Left renal pelvis (tissue), 4 donors: ENCODE measurements at regions not wholly inside any gene's neighbourhood (a gene's known extent, or its start where the extent isn't known, plus 50 kb on each side); places are given as distances from the start of the nearest gene placed in this dataset.
A peak's percentile ranks its signal among the peaks of the same experiment; 100 is the strongest.

Source experiments
- DNase-seq, 4 donors: peaks; one replicate each; pipeline ENCODE4 v3.0.0-alpha.2; 2013; ENCODE audit warnings: low read depth in 4 of 4, low spot score in 3 of 4

DNA sequence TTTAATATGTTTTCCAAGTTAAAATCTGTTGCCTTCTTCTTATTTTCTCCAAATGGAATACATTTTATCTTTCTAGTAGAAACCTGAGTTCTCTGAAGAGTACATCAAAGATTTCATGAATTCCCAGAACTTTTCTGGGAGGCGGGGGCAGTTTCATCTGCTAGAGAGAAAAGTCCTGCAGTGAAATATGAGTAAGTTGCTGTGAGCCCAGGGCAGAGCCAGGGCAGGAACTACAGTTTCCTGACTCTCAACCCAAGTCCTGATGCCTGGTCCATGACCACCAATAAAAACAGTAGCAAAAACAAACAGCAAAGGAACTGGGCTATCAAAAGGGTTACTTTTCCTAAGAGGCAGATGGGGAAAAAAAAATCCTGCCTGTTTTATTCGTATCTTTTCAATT, 239.4 kb upstream of the CTSO start:
- peak in 1 of 4 donors; percentile 40 for DNase-seq

DNA sequence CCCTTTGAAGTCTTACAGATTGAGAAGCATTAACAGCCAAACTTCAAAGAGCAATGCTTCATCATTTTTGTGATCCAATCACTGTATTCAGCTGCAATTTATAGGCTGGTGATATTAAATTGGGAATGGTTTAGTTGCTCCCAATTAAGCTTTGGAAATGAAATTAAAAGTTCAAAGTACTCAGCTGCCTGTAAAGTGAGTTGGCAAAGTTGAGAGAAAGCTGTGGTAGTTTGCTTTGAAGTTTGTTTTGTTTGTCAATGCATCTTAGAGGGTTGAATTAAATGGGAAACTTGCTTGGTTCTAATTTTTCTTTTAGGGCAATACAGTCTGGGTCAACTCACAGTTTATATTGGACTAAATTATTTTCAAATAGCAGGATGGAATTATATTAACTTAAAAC, 238.4 kb upstream of the CTSO start:
- no peak for DNase-seq

DNA sequence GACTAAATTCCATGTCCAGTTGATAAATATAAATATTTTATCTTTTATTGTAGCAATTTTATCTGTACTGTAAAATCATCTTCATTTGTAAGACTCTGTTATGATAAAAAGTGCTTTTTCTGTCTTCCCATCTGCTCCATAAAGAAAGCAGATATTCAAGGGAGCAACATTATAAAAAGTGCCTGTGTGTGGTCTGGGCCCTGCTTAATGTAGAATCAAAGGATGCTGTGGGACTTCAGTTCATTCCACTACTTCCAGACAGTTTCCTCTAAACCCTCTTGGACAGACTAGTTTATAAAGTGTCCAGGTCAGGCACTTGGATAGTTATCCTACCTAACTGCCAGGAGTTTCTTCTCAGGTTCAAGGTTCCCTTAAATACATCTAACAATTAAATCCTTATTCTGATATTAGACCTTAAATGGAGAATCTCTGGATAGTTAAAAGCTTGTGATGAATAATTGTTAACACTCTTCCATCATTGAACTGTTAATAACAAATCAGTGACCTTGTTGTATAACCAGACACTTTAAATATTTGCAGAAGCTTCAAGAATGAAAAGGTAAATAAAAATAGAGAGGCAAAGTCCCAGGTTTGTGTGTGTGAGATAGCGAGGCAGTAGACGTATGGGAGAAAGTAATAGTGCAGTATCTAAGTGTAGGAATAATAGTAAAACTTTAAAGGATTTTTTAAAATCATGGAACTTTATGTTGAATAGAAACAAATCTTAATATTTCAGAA, 237.5 kb upstream of the CTSO start:
- DNase-seq: no peak

DNA sequence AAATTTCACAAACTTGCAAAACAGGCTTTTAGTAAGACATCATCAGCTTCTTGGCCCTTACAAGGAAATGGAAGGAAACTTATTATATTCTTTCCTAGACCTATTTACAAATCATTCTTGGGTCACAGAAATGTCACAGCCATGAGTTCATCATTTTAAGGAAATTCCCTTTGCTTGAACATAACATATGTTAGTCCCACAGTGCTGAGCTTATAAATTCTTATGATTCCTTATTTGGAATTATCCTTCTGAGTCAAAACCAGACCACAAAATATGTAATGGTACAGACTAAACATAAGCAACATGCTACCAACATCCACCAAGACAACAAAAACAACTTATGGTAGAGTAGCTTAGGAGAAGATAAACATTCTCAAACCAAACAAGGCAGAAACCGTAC, 236.9 kb upstream of the CTSO start:
- DNase-seq: no peak

DNA sequence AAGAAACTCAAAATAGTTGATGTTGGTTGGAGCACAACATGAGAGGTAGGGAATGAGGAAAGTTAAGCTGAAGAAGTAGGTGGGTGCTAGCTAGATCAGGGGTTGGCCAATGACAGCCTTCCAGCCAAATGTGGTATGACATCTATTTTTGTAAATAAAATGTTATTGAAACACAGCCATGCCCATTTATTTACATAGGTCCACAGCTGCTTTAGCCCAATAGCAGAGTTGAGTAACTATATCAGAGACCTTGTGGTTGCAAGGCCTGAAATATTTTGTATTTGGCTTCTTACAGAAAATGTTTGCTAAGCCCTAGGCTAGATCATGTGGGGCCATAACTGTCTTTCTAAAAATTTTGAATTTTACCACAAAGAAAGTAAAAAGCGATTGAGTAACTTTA, 234.9 kb upstream of the CTSO start:
- no peak for DNase-seq

DNA sequence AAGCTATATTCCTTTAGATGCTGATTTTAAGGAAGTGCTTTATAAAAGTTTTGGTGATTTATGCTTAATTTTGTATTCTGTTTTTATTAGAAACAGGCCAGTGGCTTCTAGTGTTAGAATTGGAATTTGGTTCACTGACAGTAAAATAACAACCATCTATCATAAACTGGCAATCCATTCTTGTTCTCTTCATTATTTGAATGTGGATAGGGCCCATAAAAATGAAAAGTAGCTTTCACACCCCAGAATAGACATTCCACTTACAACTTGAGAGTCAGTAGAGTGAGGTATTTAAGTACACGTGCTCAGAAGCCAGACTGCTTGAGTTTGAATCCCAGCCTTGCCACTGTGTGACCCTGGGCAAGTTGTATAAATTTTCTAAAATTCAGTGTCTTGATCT, 232.4 kb upstream of the CTSO start:
- DNase-seq: no peak

DNA sequence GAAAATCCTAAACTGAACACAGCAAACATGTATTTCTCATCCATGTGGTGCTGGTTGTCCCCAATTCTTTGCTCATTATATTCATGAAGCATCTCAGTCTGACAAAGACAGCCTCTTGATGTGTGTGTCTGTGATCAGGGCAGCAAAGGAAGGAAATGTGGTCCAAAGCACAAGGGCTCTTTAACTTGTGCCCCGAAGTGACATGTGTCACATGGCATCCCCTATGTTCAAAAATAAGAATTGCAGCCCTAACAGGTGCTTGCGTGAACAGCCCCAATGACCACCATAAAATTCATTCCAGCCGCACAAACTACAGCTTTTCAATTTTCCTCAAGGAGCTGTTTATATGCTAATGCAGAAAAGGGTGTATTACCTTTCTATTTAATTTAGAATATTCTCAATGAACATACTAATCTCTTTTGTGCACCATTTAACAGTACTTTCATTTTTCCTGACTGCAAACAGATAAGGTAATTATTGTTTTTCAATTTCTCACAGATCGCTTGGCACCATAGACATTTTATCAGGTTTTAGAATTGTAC, 231.9 kb upstream of the CTSO start:
- DNase-seq: no peak

DNA sequence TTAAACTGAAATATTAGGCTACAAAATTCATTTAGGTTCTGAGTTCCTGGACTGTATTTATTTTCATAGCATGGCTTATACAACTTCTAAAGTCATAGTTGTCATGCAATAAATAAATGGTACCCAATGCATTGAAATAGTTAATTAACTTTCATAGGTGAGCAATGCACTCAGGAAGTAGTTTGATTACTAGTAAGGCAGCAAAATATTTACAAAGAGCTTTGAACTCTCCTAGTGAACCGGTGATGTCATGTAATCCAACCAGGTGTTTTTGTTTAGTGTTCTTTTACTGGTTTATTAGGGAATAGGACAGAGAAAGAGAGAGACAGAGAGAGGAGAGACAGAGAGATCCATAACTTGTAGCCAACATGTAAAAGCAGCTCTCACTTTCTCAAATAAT, 228.6 kb upstream of the CTSO start:
- no peak for DNase-seq

DNA sequence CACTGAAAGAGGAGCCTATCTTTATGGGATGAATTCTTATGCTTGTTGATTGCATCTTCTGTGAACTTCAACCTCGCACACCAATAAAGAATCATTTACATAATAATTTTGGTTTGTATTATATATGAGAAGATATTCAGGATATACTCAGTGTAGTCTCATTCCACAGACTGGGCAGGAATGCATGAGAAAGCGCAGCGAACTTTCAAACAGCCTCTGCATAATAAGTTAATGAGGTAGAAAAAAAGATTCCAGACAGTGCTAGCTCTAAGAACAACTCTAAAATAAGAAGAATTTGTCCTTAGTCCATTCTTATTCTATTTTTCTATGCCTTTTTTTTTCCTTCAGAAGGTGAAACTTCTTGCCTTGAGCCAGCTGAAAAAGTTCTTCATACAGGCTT, 224.3 kb upstream of the CTSO start:
- no peak for DNase-seq

DNA sequence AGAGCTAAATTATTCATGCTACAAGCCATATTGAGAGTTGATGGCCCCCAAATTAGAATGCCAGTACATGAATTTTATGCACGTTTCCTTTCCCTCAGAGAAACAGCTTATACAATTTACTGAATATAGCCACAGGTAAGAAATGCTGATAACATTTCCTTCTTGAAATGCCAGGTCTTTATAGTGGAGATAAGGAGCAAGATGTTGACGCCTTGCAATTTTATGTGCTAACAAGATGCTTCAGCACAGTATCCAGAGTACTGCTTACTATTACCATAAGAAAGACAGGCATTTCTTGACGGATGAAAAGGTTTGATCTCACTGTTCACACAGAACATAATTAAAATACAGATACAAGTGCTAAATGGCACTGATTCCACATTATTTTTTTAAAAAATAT, 223.2 kb upstream of the CTSO start:
- DNase-seq: no peak

DNA sequence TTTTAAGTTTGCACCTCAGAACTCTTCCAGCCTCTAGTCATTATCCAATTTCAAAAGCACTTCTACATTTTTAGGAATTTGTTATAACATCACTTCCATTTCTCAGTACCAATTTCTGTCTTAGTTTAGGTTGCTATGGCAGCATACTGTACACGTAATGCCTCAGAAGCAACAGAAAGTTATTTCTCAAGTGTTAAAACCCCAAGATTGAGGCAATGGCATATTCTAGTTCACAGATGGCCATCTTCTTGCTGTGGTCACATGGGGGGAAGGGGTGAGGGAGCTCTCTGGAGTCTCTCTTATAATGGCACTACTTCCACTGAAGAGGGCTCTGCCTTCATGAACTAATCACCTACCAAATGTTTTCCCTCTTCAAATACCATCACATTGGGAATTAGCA, 220.3 kb upstream of the CTSO start:
- no peak for DNase-seq

DNA sequence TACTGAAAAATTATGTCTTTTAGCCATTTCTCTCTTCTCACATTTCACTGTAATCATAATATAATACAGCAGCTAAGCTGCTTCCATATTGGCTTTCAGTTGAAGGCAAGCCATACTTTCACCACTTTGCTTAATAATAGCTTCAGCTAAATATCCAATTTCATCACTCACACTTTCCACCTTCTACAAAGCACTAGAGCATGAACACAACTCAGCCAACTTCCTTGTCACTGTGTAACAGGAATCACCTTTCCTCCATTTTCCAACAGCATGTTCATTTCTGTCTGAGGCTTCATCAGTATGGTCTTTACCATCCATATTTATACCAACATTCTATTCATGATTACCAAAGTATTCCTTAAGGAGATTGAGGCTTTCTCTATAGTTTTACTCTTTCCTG, 219.8 kb upstream of the CTSO start:
- DNase-seq: no peak

DNA sequence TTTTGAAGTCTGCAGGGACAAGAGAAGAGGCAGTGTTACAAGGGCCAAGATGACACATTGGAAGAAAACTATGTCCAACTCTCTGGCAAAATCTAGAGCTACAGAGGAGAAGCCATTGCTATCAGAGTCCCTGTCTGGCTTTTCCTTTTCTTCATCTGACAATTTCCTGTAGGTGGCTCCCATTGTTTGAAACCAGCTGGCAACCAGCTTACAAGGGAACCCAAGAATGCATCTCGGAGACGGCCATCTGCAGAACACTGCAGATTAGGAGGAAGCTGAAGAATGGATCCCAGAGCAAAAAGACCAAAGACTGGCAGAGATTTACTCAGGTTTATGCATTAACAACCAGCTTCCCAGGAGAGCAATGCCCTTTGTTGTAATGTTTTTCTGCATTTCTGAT, 216.2 kb upstream of the CTSO start:
- DNase-seq: no peak

DNA sequence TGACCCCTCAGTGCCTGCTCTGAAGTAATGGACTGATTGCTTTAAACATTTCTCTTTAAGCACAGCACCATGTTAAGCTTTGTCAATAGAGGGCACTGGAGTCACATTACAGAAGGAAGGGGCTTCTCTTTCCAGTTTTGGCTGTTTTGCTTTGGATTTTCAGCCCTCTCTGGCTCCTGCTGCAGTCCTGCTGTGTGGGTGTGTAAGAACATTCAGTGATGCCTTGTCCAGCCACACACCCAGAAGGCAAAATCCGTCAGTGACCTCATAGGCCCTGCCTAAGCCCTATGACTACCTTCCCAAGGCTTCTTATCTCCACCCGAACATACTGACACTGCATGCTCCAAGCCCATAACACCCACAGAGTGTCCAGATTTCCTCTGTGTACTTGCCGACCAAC, 215.3 kb upstream of the CTSO start:
- peak in 1 of 4 donors; percentile 36 for DNase-seq

DNA sequence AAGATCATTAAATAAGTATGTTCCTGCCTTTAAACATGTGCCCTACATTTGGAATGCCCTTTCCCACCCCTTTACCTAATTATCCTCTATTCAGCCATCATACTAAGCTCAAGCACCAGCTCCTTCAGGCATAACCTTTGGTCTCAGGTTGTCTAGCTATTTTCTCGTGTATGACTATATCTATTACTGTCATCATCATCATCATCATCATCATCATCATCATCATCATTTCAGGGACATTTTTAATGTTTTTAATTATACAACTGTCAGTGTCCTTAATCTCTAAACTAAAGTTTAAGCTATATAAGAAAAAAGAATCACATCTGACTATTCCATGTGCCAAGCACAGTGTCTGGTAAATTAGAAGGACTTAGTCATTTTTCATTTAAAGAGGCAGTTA, 214.6 kb upstream of the CTSO start:
- DNase-seq: no peak

DNA sequence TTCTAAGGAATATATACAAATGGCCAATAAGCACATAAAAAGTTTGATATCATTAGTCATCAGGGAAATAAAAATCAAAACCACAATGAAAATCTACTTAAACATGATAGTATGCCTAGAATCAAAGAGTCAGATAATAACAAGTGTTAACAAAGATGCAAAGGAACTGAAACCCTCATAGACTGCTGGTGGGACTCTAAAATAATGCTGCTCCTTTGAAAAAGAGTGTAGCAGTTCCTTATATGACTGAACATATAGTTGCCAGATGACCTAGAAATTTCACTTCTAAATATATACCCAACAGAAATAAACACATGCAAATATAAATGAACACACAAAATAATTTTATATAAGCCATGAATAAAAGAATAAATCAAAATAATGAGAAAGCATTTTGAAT, 205.1 kb upstream of the CTSO start:
- DNase-seq: no peak

DNA sequence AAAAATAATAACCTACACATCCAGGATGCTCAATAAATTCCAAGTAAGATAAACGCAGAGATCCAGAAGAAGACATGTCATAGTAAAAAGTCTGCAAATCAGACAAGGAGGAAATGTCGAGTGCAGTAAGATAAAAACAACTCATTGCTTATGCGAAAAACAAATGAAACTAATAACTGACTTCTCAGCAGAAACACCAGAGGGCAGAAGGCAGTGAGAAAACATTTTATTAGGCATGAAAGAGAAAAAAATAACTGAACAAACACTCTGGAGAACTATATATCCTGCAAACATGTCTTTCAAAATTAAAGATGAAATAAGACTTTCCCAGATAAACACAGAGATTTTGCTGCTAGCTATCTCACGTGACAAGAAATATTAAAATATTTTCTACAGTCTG, 201.3 kb upstream of the CTSO start:
- no peak for DNase-seq

DNA sequence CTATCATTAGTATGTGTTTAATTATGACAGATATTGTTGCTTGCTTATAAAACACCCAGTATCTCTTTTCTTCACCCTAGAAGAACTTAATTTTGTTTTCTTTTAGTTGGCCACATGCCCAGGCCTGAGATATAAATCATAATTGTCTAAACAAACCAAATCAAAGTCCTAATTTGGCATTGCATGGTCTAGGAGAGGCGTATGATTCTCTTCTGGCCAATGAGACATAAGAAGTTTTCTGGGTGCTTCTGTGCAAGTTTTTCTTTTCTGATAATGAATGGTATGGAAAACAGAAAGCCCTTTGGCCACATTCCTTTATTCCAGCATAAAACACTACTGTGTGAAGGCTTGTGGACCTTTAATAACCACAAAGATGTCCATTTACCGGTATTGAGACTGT, 192.9 kb upstream of the CTSO start:
- DNase-seq: no peak

DNA sequence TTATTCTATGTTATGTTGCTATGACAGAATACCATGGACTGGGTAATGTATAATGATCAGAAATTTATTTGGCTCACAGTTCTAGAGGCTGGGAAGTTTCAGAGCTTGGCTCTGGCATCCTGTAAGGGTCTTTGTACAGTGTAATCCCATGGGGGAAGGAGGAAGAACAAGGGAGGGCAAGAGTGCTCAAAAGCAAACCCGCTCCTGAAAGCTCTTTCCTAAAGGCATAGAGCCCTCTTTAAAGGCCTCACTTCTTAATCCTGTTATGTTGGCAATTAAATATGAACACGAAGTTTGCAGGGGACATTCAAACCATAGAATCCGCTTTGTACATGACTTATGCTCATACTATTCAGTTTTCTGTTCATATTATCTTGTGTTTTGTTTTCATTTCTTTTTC, 191.3 kb upstream of the CTSO start:
- DNase-seq: no peak

DNA sequence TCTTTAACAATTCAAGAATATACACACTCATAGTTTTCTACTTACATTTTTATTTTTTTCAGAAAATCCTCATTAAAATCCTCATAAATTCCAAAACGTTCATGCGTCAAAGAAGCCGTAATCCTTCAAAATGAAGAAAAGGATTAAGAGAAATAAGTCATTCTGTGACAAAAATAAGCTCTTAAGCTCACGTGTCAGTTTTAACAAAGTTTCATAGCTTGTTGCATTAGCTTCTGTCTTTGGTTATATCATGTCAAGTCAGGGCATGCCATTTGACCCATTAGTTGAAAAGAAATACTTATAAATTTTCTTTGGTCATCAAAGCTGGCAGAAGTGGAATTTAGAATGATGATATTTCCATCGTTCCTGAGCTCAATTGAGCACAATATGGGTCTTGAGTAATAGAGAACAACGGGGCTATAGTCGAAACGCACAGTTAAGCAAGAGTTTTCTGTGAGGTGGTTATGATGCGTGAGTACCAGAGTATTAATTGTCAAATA, 185.2 kb upstream of the CTSO start:
- no peak for DNase-seq

DNA sequence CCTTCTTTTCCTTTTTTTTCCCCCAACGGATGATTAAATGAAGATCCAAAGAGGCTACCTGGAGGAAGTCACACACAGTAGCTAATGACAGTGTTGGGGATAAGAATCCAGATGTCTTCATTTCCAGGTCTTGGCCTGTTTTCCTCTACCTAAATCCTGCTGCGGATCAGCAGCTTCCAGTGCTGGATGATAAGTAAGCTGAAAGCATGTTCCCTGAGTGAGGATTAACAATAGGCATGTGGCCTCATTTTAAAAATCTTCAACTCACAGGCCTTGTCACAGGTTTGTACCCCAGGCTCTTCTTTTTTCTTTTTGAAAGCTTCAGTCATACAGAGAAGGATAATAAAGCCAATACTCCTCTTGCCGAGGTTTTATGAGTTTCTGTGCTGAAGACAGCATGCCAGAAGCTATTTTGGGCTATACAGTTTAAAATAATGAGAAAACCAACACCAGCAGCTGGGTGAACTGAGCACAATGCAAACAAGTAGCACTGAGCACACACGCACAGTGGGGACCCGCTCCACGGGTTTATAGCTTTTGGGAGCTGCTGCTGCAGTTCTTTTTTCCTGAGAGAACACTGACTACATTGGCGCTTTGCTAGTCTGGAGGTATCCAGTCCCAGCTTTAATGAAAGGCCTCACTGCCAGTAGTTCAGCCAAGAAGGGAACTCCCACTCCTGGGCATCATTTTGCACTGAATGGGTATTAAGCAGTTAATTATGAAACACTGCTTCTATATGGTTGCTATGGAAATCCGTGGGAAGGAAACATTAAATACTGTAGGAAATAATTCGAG, 184.2 kb upstream of the CTSO start:
- no peak for DNase-seq

DNA sequence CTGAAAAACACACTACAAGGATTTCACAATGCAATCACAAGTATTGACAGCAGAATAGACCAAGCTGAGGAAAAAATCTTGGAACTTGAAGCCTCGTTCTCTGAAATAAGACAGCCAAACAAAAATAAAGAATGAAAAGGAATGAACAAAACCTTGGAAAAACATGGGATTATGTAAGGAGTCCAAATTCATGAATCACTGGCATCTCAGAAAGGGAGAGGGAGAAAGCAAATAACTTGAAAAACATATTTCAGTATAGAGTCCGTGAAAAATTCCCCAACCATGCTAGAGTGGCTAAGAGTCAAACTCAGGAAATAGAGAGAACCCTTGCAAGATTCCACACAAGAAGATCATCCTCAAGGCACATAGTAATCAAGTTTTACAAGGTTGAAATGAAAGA, 178.5 kb upstream of the CTSO start:
- no peak for DNase-seq
